ENCODE measurements at regions not wholly inside any gene's neighbourhood (a gene's known extent, or its start where the extent isn't known, plus 50 kb on each side); places are given as distances from the start of the nearest gene placed in this dataset.

GRCh38 chrX:106450405-106450804 lies 161.4 kb upstream of the RADX start:
- no peak for DNase-seq
- H3K27me3 ChIP-seq (ENCODE audit: low read depth) = no peaks in the 10 kb centered on the region
- no peaks in the 10 kb centered on the region for H3K4me1 ChIP-seq
- H3K4me3 ChIP-seq = no peak overlapping the region
- no peak overlapping the region for H3K27ac ChIP-seq
- ATAC-seq = no peak
- H3K9me3 ChIP-seq = no peaks in the 10 kb centered on the region
- no peaks in the 10 kb centered on the region for H3K36me3 ChIP-seq
- TF ChIP-seq CTCF (IDR thresholded peaks at IDR 0.05) = no peak
- intact Hi-C loops (cut with DNase I) = no loop called here

GRCh38 chrX:106451933-106452332 lies 159.8 kb upstream of the RADX start:
- no peak overlapping the region for H3K4me3 ChIP-seq
- no peaks in the 10 kb centered on the region for H3K36me3 ChIP-seq
- H3K27ac ChIP-seq = no peak overlapping the region
- H3K9me3 ChIP-seq = no peaks in the 10 kb centered on the region
- H3K27me3 ChIP-seq (ENCODE audit: low read depth) = no peaks in the 10 kb centered on the region
- no peaks in the 10 kb centered on the region for H3K4me1 ChIP-seq
- TF ChIP-seq CTCF (IDR thresholded peaks at IDR 0.05) = no peak
- no peak for DNase-seq
- intact Hi-C loops (cut with DNase I) = no loop called here
- no peak for ATAC-seq

- H3K27ac ChIP-seq = no peak overlapping the region
- H3K4me1 ChIP-seq = no peaks in the 10 kb centered on the region
- ATAC-seq = no peak
- no peak for DNase-seq
- H3K27me3 ChIP-seq (ENCODE audit: low read depth) = no peaks in the 10 kb centered on the region
- no peaks in the 10 kb centered on the region for H3K9me3 ChIP-seq
- no peak overlapping the region for H3K4me3 ChIP-seq
- intact Hi-C loops (cut with DNase I) = no loop called here
- no peaks in the 10 kb centered on the region for H3K36me3 ChIP-seq
- no peak for TF ChIP-seq CTCF (IDR thresholded peaks at IDR 0.05)
Observed at GRCh38 chrX:106454991-106455390, 156.8 kb upstream of the RADX start.

GRCh38 chrX:106457802-106458201 lies 154.0 kb upstream of the RADX start:
- no peak for TF ChIP-seq CTCF (IDR thresholded peaks at IDR 0.05)
- no peak for ATAC-seq
- no peak overlapping the region for H3K27ac ChIP-seq
- intact Hi-C loops (cut with DNase I) = no loop called here
- H3K36me3 ChIP-seq = no peaks in the 10 kb centered on the region
- no peaks in the 10 kb centered on the region for H3K27me3 ChIP-seq (ENCODE audit: low read depth)
- H3K4me3 ChIP-seq = no peak overlapping the region
- DNase-seq = no peak
- H3K9me3 ChIP-seq = no peaks in the 10 kb centered on the region
- no peaks in the 10 kb centered on the region for H3K4me1 ChIP-seq

- H3K4me3 ChIP-seq = no peak overlapping the region
- no peaks in the 10 kb centered on the region for H3K36me3 ChIP-seq
- H3K9me3 ChIP-seq = no peaks in the 10 kb centered on the region
- H3K27me3 ChIP-seq (ENCODE audit: low read depth) = no peaks in the 10 kb centered on the region
- TF ChIP-seq CTCF (IDR thresholded peaks at IDR 0.05) = no peak
- intact Hi-C loops (cut with DNase I) = no loop called here
- ATAC-seq (no peak), DNase-seq (peak; percentile 13)
- H3K27ac ChIP-seq = no peak overlapping the region
- no peaks in the 10 kb centered on the region for H3K4me1 ChIP-seq
Observed at GRCh38 chrX:106467422-106467821, 144.4 kb upstream of the RADX start.

- TF ChIP-seq CTCF (IDR thresholded peaks at IDR 0.05) = no peak
- Histone ChIP-seq H3K36me3 (no peaks in the 10 kb centered on the region), H3K4me3 (no peak overlapping the region), H3K4me1 (no peaks in the 10 kb centered on the region), H3K27ac (no peak overlapping the region), H3K27me3 (ENCODE audit: low read depth) (no peaks in the 10 kb centered on the region), H3K9me3 (no peaks in the 10 kb centered on the region)
- intact Hi-C loops (cut with DNase I) = no loop called here
- ATAC-seq (no peak), DNase-seq (no peak)
Observed at GRCh38 chrX:106467943-106468342, 143.8 kb upstream of the RADX start.

Measured in lower lobe of right lung (tissue), 2 donors.